8988T (cell line): ENCODE measurements at regions not wholly inside any gene's neighbourhood (a gene's known extent, or its start where the extent isn't known, plus 50 kb on each side); places are given as distances from the start of the nearest gene placed in this dataset.
"Not testable (repeated sequence)": the region's sequence is repeated elsewhere in the genome, so short reads cannot be mapped to it uniquely, and the experiment has no call there.

Experiments used
- DNase-seq: peaks from one replicate; pipeline ENCODE4 v3.0.0; 2011

DNA sequence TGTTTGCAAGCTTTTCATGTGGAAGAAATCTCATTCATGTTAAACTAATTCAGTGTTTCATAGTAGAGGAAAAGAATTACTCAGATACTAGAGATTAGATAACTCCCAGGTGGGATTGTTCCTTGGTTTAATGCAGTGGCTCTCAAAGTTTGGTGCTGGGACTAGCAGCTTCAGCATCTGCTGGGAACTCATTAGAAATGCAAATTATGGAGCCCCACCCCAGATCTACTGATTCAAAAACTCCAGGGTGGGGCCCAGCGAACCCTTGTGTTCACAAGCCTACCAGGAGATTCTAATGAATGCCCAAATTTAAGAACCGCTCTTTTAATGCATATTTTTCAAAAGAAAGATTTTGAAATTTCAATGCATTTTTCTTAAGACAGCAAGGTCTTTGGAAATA is 253.4 kb upstream of the CNTNAP4 start:
- DNase-seq = no peak

GRCh38 chr16:76035689-76036088 is 241.5 kb upstream of the CNTNAP4 start:
- no peak for DNase-seq

DNA sequence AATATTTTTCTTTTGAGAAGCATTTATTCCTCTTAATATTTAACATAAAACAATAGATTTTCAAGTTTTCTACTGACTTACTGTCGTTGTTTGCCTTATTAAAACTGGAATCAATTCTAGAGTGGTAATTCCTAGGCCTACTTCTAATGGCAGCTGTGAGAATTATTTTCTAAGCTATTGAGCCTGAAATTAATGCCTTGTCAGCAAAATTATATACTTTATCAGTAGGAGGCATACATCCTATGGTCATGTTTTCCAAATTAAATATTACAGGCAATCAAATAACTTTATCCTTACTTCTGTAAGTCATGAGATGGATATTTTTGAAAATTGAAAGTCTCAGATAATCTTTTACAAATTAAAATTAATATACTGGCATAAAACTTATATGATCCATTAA is 239.1 kb upstream of the CNTNAP4 start:
- no peak for DNase-seq

DNA sequence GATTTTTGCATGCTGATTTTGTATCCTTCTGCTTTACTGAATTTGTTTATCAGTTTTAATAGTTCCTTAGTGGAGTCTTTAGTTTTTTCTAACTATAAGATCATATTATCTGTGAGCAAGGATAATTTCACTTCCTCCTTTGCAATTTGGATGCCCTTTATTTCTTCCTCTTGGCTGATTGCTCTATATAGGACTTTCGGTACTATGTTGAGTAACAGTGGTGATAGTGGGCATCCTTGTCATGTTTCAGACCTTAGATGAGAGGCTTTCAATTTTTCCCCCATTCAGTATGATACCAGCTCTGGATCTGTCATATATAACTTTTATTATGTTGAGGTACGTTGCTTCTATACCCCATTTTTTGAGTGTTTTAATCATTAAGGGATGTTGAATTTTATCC is 224.5 kb upstream of the CNTNAP4 start:
- DNase-seq = no peak

DNA sequence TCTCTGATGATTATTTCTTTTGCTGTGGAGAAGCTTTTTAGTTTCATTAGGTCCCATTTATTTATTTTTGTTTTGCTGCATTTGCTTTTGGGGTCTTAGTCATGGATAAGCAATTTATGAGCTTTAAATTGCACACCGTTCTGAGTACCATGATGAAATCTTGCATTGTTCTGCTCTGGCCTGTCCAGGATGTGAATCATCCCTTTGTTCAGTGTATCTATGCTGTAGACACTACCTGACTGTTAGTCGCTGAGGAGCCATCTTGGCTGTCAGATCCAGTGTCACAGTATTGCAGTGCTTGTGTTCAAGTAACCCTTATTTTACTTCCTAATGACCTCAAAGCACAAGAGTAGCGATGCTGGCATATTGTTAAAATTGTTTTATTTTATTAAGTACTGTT is 218.0 kb upstream of the CNTNAP4 start:
- DNase-seq = no peak

GRCh38 chr16:76059701-76060100 is 217.5 kb upstream of the CNTNAP4 start:
- DNase-seq = no peak

DNA sequence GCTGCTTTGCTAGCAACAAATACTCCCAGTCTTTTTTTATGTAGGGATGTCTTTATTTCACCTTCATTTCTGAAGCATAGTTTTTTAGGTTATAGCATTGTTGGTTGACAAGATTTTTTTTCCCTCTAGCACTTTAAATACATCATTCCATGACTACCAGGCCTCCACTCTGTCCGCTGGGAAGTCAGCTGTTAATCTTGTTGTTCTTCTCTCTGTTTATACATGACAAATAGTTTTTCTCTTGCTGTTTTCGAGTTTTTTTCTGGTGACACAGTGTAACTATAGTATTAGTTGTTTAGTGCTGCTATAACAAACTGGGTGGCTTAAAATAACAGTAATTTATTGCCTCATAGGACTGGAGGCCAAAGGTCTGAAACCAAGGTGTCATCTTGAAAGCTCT is 205.5 kb upstream of the CNTNAP4 start:
- no peak for DNase-seq

- DNase-seq = no peak
Measured at GRCh38 chr16:76081967-76082366, 195.2 kb upstream of the CNTNAP4 start.

- no peak for DNase-seq
Measured at GRCh38 chr16:76106647-76107046, 170.6 kb upstream of the CNTNAP4 start.

DNA sequence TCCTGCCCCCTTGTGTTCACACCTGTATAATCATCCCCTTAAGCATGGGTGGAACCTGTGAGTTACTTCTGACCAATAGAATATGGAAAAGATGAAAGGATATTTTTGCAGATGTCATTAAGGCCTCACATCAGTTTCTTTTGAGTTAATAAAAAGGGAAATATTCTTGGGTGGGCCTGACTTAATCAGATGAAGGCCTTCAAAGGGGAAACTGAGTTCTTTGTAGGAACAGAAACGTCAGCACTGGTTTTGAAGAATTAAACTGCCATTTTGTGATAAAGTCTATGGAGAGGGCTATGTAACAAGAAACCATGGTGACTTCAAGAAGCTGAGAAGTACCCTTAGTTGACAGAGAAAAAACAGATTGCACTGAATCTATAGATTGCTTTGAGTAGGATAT is 168.7 kb upstream of the CNTNAP4 start:
- DNase-seq = no peak

- no peak for DNase-seq
Measured at GRCh38 chr16:76114681-76115080, 162.5 kb upstream of the CNTNAP4 start.

- no peak for DNase-seq
Measured at GRCh38 chr16:76118344-76118743, 158.9 kb upstream of the CNTNAP4 start.

- DNase-seq = no peak
Measured at GRCh38 chr16:76121636-76122035, 155.6 kb upstream of the CNTNAP4 start.

DNA sequence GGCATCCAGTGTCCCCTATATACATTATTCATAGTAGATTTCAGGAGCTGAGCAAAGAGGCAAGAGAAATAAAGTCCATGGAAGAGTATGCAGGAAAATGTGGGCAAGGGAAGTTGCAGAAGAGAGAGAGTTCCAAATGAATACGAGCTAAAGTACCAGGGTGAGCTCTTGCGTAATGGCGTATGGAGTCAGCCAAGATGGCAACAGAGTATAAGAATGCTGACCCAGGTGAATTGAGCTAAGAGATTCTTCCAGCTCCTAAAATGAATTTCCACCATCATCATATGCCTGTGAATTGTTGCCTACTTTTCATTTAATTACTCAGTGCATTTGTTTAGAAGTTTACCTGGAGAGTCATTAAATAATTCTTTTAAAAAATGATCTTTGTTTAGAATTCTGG is 153.2 kb upstream of the CNTNAP4 start:
- no peak for DNase-seq

GRCh38 chr16:76125871-76126270 is 151.3 kb upstream of the CNTNAP4 start:
- no peak for DNase-seq

DNA sequence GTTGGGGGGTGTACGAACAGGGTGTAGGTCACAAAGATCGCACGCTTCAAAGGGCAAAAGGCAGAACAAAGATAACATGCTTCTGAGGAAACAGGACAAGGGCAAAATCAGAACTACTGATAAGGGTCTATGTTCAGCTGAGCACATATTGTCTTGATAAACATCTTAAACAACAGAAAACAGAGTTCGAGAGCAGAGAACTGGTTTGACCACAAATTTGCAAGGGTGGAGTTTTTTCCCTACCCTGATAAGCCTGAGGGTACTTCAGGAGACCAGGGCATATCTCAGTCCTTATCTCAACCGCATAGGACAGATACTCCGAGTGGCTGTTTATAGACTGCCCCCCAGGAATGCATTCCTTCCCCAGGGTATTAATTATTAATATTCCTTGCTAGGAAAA is 139.1 kb upstream of the CNTNAP4 start:
- DNase-seq = not testable (repeated sequence)

- no peak for DNase-seq
Measured at GRCh38 chr16:76157629-76158028, 119.6 kb upstream of the CNTNAP4 start.

DNA sequence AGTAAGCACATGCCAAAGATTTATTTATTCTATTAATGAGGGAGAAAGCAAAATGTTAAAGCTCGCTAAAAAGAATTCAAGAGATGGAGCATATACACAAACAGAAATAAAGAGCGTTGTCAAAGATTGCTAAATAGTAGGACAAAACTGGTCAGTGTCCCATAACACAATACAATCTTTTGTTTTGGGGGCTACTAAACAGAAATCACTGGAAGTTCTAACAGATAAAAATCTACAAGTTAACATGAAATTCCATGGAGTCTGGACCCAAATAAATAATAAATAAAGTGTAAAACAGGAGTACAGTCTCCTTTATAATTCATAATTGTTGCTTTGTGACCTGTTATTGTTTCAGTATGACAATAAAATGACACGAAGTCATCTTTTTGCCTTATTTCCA is 115.2 kb upstream of the CNTNAP4 start:
- DNase-seq = no peak

GRCh38 chr16:76164970-76165558 is 112.1 kb upstream of the CNTNAP4 start:
- no peak for DNase-seq

- no peak for DNase-seq
Measured at GRCh38 chr16:76175718-76176117, 101.5 kb upstream of the CNTNAP4 start.

DNA sequence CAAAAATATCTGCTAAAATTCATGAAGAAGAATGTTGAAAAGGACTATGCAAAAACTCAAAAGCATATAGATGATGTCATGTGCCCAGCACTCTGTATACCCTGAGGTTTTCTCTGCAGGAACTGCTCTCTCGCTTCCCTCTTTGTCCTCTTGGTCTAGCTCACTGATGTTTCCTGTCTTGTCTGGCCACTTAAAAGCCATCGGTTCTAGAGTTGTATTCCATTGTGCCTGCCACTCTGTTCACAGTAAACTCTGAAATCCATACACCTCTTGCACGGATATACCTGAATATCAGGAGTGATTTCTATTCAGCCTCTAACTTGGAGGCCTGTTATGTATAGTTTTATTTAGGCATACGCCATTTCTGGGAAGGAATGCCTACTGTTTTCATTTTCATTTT is 101.0 kb upstream of the CNTNAP4 start:
- DNase-seq = no peak

- DNase-seq = no peak
Measured at GRCh38 chr16:76176616-76177015, 100.6 kb upstream of the CNTNAP4 start.

- DNase-seq = no peak
Measured at GRCh38 chr16:76182041-76182635, 95.1 kb upstream of the CNTNAP4 start.

DNA sequence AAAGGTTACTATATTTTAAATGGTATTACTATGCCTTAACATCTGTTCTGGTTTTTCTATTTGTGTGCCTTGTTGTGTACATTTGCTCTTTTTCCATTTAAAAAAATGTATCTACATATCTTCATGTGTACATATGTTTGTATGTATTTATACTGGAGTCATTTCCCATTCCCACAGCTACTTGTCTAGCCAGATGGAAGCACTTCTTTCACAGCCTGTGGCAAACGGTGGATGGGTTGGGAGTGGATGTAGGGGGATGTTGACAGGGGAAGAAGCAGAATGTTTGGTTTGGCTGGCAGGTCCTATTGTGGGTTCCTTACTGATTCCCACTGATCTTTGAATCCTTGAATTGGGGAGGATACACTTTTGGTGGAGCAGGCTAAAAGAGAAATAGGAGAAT is 93.6 kb upstream of the CNTNAP4 start:
- no peak for DNase-seq

DNA sequence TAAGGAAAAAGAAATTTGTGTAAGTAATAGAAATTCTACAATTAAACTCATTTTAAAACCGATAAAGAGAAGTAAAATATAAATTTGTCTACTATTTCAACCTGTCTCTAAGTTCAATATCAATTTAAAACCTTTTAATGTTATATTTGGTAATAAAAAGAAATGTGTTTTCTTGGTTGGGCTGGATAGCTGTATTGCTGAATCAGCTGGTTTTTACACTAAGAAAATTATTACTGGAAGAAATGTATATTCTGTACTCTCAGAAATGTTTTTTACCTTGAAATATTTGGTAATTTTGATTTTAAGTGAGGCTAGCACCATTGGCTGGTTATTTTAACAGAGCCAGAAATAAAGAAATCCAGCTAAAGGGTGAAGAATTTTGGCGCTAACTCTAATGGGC is 87.1 kb upstream of the CNTNAP4 start:
- no peak for DNase-seq
